ENCODE measurements at regions not wholly inside any gene's neighbourhood (a gene's known extent, or its start where the extent isn't known, plus 50 kb on each side); places are given as distances from the start of the nearest gene placed in this dataset.
"Not testable (repeated sequence)": the region's sequence is repeated elsewhere in the genome, so short reads cannot be mapped to it uniquely, and the experiment has no call there.

DNA sequence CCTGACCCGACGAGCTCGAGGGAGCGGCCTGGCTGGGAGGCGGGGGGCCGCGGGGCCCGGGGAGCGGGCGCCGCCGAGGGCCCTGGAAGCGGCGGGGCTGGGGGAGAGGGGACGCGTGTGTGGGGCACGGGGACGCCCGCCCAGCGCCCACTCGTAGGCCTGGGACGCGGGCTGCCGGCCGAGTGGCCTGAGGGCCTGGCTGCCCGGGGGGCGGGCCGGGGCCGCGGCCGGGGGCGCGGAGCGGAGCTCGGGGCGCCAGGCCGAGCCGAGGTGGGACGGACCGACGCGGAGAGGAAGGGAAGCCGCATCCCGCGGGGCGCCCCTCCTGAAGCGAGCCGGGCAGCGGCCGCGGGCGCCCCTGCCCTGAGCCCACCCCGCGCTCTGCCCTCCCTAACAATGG lies 129.9 kb upstream of the PLEKHM1 start:
- H3K4me1 ChIP-seq; intact Hi-C loops (cut with DNase I; ENCODE audit: low total_unique reads); DNase-seq; H3K27me3 ChIP-seq; H3K9me3 ChIP-seq; H3K36me3 ChIP-seq (ENCODE audit: low read depth, missing control alignments): not testable (repeated sequence)
- WGBS, 2 donors = 1% methylated on average over 21 of the region's 54 CpGs; no CpG with 5 or more reads in 1 of the 2 donors
- Histone ChIP-seq H3K4me3 (peak overlapping the region; percentile 61 to 85), H3K27ac (peak overlapping the region in 1 of 2 donors; percentile 24)

DNA sequence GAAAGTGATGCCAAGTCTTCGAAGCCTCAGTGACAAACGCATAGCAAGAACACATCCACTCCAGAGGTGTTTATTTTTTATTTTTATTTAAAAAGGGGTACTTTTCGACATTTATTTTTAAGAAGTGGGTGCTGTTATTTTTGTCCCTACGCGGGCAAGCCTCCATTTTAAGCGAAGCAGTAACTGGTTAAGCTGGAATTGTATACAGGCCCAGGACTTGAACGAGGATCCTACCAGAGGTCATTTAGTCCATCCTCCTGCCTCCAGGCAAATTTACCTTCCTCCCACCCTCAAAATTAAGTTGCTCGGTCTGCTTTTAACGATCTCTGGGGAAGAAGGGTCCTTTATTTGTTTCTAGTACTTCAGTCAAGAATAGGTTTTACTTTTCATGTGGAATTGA lies 130.6 kb upstream of the PLEKHM1 start:
- H3K4me1 ChIP-seq; DNase-seq; H3K9me3 ChIP-seq; H3K27ac ChIP-seq; H3K4me3 ChIP-seq; H3K27me3 ChIP-seq; H3K36me3 ChIP-seq (ENCODE audit: low read depth, missing control alignments); intact Hi-C loops (cut with DNase I; ENCODE audit: low total_unique reads): not testable (repeated sequence)
- WGBS, 2 donors = 17 to 32% methylated on average over 2 to 3 of the region's 9 CpGs

DNA sequence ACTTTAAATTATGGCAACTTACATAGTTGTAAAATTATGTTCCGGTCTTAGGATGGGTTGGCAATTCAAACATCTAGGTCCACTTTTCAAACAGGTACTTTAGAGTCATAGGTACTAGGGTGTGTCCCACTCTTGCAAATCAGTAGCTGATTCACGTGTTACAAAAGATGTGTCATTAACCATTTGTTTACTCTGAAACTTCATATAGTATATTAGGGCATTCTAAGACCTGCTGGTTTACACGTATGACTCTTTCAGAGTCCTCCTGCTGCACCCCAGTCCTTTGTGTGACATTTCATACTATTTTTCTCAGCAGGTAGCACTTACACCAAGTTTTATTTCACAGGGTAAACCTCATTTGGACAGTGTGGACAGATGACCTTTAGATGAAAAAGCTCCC lies 131.8 kb upstream of the PLEKHM1 start:
- 81% methylated on average over 3 of the region's 3 CpGs; no CpG with 5 or more reads in 1 of the 2 donors for WGBS, 2 donors
- H3K9me3 ChIP-seq; H3K27ac ChIP-seq; H3K27me3 ChIP-seq; H3K4me1 ChIP-seq; DNase-seq; H3K36me3 ChIP-seq (ENCODE audit: low read depth, missing control alignments); H3K4me3 ChIP-seq; intact Hi-C loops (cut with DNase I; ENCODE audit: low total_unique reads): not testable (repeated sequence)

DNA sequence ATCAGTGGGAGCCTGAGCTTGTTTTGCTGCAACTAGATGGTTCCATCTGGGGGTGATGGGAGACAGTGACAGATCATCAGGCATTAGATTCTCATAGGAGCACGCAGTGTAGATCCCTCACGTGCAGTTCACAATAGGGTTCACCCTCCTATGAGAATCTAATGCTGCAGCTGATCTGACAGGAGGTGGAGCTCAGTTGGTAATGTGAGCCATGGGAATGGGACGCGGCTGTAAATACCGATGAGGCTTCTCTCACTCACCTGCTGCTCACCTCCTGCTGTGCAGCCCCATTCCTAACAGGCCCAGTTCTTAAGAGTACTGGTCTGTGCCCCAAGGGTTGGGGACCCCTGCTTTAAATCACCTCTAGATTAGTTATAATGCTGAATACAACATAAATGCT lies 137.5 kb upstream of the PLEKHM1 start:
- Histone ChIP-seq H3K4me1 (no peaks in the 10 kb centered on the region), H3K27ac (no peak overlapping the region), H3K9me3 (no peaks in the 10 kb centered on the region), H3K27me3 (no peaks in the 10 kb centered on the region), H3K36me3 (ENCODE audit: low read depth, missing control alignments) (no peaks in the 10 kb centered on the region), H3K4me3 (no peak overlapping the region)
- intact Hi-C loops (cut with DNase I; ENCODE audit: low total_unique reads) = no loop called here
- WGBS, 2 donors = 87 to 89% methylated on average over 5 of the region's 5 CpGs
- TF ChIP-seq POLR2A (IDR thresholded peaks at IDR 0.05) = no peak
- TF ChIP-seq, protein P1, sequence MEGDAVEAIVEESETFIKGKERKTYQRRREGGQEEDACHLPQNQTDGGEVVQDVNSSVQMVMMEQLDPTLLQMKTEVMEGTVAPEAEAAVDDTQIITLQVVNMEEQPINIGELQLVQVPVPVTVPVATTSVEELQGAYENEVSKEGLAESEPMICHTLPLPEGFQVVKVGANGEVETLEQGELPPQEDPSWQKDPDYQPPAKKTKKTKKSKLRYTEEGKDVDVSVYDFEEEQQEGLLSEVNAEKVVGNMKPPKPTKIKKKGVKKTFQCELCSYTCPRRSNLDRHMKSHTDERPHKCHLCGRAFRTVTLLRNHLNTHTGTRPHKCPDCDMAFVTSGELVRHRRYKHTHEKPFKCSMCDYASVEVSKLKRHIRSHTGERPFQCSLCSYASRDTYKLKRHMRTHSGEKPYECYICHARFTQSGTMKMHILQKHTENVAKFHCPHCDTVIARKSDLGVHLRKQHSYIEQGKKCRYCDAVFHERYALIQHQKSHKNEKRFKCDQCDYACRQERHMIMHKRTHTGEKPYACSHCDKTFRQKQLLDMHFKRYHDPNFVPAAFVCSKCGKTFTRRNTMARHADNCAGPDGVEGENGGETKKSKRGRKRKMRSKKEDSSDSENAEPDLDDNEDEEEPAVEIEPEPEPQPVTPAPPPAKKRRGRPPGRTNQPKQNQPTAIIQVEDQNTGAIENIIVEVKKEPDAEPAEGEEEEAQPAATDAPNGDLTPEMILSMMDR (IDR thresholded peaks at IDR 0.05) = no peak
- no peak for DNase-seq

DNA sequence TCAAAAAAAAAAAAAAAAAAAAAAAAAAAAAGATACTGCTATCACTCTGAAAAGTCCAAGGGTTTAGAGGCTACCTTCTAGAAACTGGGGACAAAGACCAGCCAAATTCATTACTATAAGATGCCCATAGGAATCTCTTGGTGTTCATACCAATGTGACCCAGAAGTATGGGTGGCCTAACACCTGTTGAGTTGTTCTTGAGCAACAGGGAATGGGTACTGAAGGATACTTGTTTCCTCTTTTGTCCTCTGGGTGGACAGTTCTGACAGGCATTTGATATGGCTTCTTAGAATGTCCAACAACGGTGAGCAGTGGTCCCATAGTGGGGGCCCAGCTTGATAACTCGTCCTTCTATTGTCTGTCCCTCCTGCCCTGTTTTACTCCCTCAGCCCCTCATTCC lies 141.4 kb upstream of the PLEKHM1 start:
- TF ChIP-seq, protein P1 (IDR thresholded peaks at IDR 0.05) = no peak
- no peak for TF ChIP-seq POLR2A (IDR thresholded peaks at IDR 0.05)
- intact Hi-C loops (cut with DNase I; ENCODE audit: low total_unique reads) = no loop called here
- Histone ChIP-seq H3K27me3 (no peaks in the 10 kb centered on the region), H3K9me3 (no peaks in the 10 kb centered on the region), H3K4me1 (no peaks in the 10 kb centered on the region), H3K4me3 (no peak overlapping the region), H3K36me3 (ENCODE audit: low read depth, missing control alignments) (no peaks in the 10 kb centered on the region), H3K27ac (no peak overlapping the region)
- WGBS, 2 donors = 87 to 100% methylated on average over 2 of the region's 2 CpGs
- no peak for DNase-seq

DNA sequence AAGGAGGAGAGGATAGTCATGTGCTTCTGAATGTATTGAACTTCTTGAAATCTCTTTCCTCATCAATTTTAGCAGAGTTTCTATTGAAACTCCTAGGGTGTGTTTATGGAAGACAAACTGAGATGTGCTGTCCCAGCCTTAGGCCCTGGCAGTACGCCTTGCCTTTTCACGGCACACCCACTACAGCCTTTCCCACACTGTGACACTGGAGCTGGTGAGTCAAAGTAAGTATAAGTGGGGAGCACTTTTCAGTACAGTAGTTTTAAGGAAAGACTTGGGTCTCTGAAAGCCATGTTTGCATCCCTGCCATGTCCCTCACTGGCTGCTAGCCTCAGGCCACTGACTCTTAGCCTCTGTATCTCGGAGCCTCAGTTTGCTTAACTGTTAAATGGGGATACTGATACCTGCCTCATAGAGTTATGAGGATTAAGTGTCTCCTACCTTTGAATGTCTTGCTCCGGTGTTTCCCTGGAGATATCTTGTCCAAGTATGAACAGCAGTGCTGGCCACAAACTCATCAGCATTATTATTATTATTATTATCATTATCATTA lies 144.7 kb upstream of the CRHR1 start:
- H3K27ac ChIP-seq = no peak overlapping the region
- no peaks in the 10 kb centered on the region for H3K36me3 ChIP-seq (ENCODE audit: low read depth, missing control alignments)
- TF ChIP-seq POLR2A (IDR thresholded peaks at IDR 0.05) = no peak
- TF ChIP-seq, protein P1 (IDR thresholded peaks at IDR 0.05) = no peak
- H3K27me3 ChIP-seq = no peaks in the 10 kb centered on the region
- no peaks in the 10 kb centered on the region for H3K9me3 ChIP-seq
- 86 to 87% methylated on average over 4 of the region's 4 CpGs for WGBS, 2 donors
- intact Hi-C loops (cut with DNase I; ENCODE audit: low total_unique reads) = no loop called here
- no peak for DNase-seq
- no peak overlapping the region for H3K4me3 ChIP-seq
- H3K4me1 ChIP-seq = no peaks in the 10 kb centered on the region

Data from testis (tissue), 2 donors.